Ovary (tissue), 7 donors: ENCODE measurements at regions not wholly inside any gene's neighbourhood (a gene's known extent, or its start where the extent isn't known, plus 50 kb on each side); places are given as distances from the start of the nearest gene placed in this dataset. TPM values are rescaled to one million over a fixed set of nuclear protein-coding genes. Genes with fewer than 3 reads are reported as not detected.

Source experiments
- DNase-seq, 5 donors: peaks; one replicate each; pipeline ENCODE4 v3.0.0-alpha.2; 2019 to 2020
- H3K27ac ChIP-seq, 2 donors: fragments of 200-600 bp; one replicate each; pipeline versions ENCODE4 v1.5.1 to v1.8.0; 2019 to 2022
- H3K27me3 ChIP-seq: fragments of 200-600 bp; one replicate; pipeline ENCODE4 v1.8.0; 2022
- H3K36me3 ChIP-seq: fragments of 200-600 bp; sonication (generic); one replicate; pipeline ENCODE4 v1.5.1; 2019
- H3K4me1 ChIP-seq: one replicate; pipeline ENCODE4 v1.8.1; 2013; ENCODE audit warnings: mild to moderate bottlenecking, moderate library complexity; ENCODE audit not compliant: insufficient read depth
- H3K4me3 ChIP-seq: fragments of 200-600 bp; sonication (generic); one replicate; pipeline ENCODE4 v1.5.1; 2017
- H3K9me3 ChIP-seq, 2 donors: fragments of 200-600 bp in 1 of 2; sonication (generic) in 1 of 2; one replicate each; pipeline versions ENCODE4 v1.5.1 to v1.8.1; 2013 to 2019; ENCODE audit warnings: mild to moderate bottlenecking in 1 of 2, moderate library complexity in 1 of 2
- EP300 ChIP-seq: sonication (generic); formaldehyde crosslinking; IDR thresholded peaks from one replicate; pipeline ENCODE4 v1.6.1; 2017; ENCODE audit warnings: antibody characterized with exemption
- POLR2A ChIP-seq: fragments of 450-650 bp; IDR thresholded peaks from one replicate; pipeline ENCODE4 v1.6.1; 2017; ENCODE audit warnings: antibody characterized with exemption, mild to moderate bottlenecking, moderate library complexity
- WGBS, 3 donors: extraction: QIAGEN DNeasy Blood & Tissue Kit in 1 of 3; methylation state at CpG; one replicate each; pipeline versions ENCODE4 v1.1.5 to v1.1.7; 2013 to 2017; 5-methylcytosine and 5-hydroxymethylcytosine counted together
- intact Hi-C, 4 donors: fragments of 100-400 bp; cut with DNase I; formaldehyde crosslinking; loops; one replicate each; pipeline versions ENCODE4 v1.11.0 to v1.15.1; 2022 to 2023
- small RNA-seq: library from RNA; depleted of rRNA; stranded (forward); fragments of <200 nt; gene quantifications from one replicate; pipeline ENCODE3, GENCODE V24; 2016
- TF ChIP-seq, protein P1 (sequence below), 3 donors: fragments of 450-650 bp in 2 of 3; fragments of 200-600 bp in 1 of 3; IDR thresholded peaks; one replicate each; pipeline versions ENCODE4 v1.5.1 to v1.8.0; 2016 to 2022; ENCODE audit warnings: antibody characterized with exemption in 3 of 3, mild to moderate bottlenecking in 1 of 3
- donor health status: DM: no; HTN: no; CAD: no; lungs with moderate emphysema.
- donor health status: DM: no; HTN: no; CAD: no.
- donor health status: Bipolar disorder and iron deficiency.
- donor health status: DM: no; HTN: no; CAD: no.
- donor health status: DM: yes; HTN: yes; CAD: no.

DNA sequence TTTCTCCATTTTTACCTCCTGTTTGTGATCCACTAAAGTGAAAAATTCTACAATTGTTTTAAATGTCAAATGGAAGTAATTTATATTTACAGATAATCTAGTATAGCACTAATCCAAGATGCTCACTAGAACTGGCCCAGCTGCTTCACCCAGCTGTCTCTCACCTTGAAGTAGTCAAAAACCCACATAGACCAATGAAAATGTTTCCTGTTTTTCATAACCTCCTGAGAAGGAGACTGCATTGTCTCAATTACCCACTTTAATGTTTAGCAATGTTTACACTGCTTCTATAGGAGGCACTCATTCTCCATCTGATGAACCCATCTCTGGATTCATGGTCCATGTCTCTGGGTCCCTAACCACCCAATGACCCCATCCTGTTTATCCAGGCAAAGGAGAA lies 56.1 kb upstream of the ADO start:
- Histone ChIP-seq H3K4me3 (no peak overlapping the region), H3K27me3 (no peaks in the 10 kb centered on the region), H3K36me3 (no peaks in the 10 kb centered on the region), H3K4me1 (no peaks in the 10 kb centered on the region), H3K9me3 (no peaks in the 10 kb centered on the region), H3K27ac (no peak overlapping the region)
- TF ChIP-seq EP300 (no peak), POLR2A (no peak)
- TF ChIP-seq, protein P1, sequence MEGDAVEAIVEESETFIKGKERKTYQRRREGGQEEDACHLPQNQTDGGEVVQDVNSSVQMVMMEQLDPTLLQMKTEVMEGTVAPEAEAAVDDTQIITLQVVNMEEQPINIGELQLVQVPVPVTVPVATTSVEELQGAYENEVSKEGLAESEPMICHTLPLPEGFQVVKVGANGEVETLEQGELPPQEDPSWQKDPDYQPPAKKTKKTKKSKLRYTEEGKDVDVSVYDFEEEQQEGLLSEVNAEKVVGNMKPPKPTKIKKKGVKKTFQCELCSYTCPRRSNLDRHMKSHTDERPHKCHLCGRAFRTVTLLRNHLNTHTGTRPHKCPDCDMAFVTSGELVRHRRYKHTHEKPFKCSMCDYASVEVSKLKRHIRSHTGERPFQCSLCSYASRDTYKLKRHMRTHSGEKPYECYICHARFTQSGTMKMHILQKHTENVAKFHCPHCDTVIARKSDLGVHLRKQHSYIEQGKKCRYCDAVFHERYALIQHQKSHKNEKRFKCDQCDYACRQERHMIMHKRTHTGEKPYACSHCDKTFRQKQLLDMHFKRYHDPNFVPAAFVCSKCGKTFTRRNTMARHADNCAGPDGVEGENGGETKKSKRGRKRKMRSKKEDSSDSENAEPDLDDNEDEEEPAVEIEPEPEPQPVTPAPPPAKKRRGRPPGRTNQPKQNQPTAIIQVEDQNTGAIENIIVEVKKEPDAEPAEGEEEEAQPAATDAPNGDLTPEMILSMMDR (IDR thresholded peaks at IDR 0.05) = no peak
- intact Hi-C loops = no loop called here
- no peak for DNase-seq

DNA sequence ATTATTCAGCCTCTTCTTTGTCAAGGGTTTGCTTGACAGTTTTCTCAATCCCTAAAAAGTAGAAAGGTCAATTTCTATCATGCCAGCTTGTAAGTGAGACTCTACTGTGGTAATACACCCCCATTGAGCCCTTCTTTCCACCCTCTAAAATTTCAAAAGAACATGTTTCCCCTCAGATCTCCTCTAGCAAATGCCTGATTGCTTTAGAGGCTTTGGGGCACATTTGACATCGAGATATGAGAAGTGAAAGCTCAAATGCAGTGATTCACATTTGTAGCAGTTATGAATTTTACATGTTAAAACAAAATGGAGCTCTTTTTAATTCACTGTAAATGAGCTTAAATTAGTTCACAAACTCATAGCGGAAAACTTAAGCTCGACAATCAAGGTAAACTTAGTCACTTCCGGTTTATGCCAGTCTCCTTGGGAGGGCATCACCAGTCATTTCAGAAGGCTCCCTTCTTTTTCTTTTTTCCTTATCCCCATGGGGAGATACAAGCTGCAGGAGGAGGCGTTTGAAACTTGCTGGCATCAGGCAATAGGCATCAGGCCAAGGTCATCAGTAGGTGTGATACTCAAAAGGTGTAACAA lies 55.3 kb upstream of the ADO start:
- no peaks in the 10 kb centered on the region for H3K9me3 ChIP-seq
- H3K4me3 ChIP-seq = no peak overlapping the region
- no peak for DNase-seq
- WGBS, 3 donors = 81 to 84% (median 82%) methylated on average over 5 of the region's 5 CpGs
- intact Hi-C loops = no loop called here
- no peak for TF ChIP-seq POLR2A
- TF ChIP-seq EP300 = no peak
- TF ChIP-seq, protein P1 (IDR thresholded peaks at IDR 0.05) = no peak
- no peaks in the 10 kb centered on the region for H3K4me1 ChIP-seq
- H3K36me3 ChIP-seq = no peaks in the 10 kb centered on the region
- no peaks in the 10 kb centered on the region for H3K27me3 ChIP-seq
- H3K27ac ChIP-seq = no peak overlapping the region

Small RNA genes in the stretch of these regions (small RNA-seq; reads per million reads assigned to genes)
- not detected for gene ALDH7A1P4
